Mesendoderm (in vitro differentiated cells): ENCODE measurements at regions not wholly inside any gene's neighbourhood (a gene's known extent, or its start where the extent isn't known, plus 50 kb on each side); places are given as distances from the start of the nearest gene placed in this dataset.
"Not testable (repeated sequence)": the region's sequence is repeated elsewhere in the genome, so short reads cannot be mapped to it uniquely, and the experiment has no call there.

Experiments
- DNase-seq: peaks from one replicate; pipeline ENCODE4 v3.0.0; 2013
- H2AK5ac ChIP-seq: 2 replicates; pipeline ENCODE4 v1.6.1; 2013; ENCODE audit warnings: low read length, inconsistent platforms
- H2BK120ac ChIP-seq: 2 replicates; pipeline ENCODE4 v1.6.1; 2013; ENCODE audit warnings: low read depth, mild to moderate bottlenecking, low read length, moderate library complexity, mixed read lengths
- H2BK15ac ChIP-seq: replicated peaks from 2 replicates; pipeline ENCODE4 v1.6.1; 2013; ENCODE audit warnings: low read depth, mild to moderate bottlenecking, moderate library complexity
- H2BK5ac ChIP-seq: 2 replicates; pipeline ENCODE4 v1.6.1; 2013; ENCODE audit warnings: low read length, inconsistent platforms
- H3K18ac ChIP-seq: 2 replicates; pipeline ENCODE4 v1.6.1; 2013; ENCODE audit warnings: mild to moderate bottlenecking, low read length, mixed read lengths
- H3K23ac ChIP-seq: one replicate; pipeline ENCODE4 v1.6.1; 2013; ENCODE audit warnings: low read length
- H3K27ac ChIP-seq: 2 replicates; pipeline ENCODE4 v1.5.1; 2013; ENCODE audit warnings: low read depth, mild to moderate bottlenecking, inconsistent platforms, low read length, moderate library complexity
- H3K27me3 ChIP-seq: 2 replicates; pipeline ENCODE4 v1.6.1; 2013; ENCODE audit warnings: low read length, control low read depth, mild to moderate bottlenecking, inconsistent platforms; ENCODE audit not compliant: insufficient read depth, poor library complexity
- H3K36me3 ChIP-seq: 2 replicates; pipeline ENCODE4 v1.6.1; 2013; ENCODE audit warnings: low read length, inconsistent platforms; ENCODE audit not compliant: control insufficient read depth, insufficient read depth
- H3K4ac ChIP-seq: one replicate; pipeline ENCODE4 v1.6.1; 2013; ENCODE audit warnings: low read depth, mild to moderate bottlenecking, low read length, moderate library complexity
- H3K4me1 ChIP-seq: 2 replicates; pipeline ENCODE4 v1.6.1; 2013; ENCODE audit warnings: low read depth, low read length, inconsistent platforms; ENCODE audit not compliant: control insufficient read depth
- H3K4me2 ChIP-seq: 2 replicates; pipeline ENCODE4 v1.6.1; 2013; ENCODE audit warnings: low read length
- H3K4me3 ChIP-seq: 2 replicates; pipeline ENCODE4 v1.5.1; 2013; ENCODE audit warnings: mild to moderate bottlenecking, low read length
- H3K56ac ChIP-seq: one replicate; pipeline ENCODE4 v1.6.1; 2013; ENCODE audit warnings: low read length
- H3K79me1 ChIP-seq: 2 replicates; pipeline ENCODE4 v1.6.1; 2013; ENCODE audit warnings: low read length, inconsistent platforms
- H3K79me2 ChIP-seq: 2 replicates; pipeline ENCODE4 v1.6.1; 2013; ENCODE audit warnings: mild to moderate bottlenecking, low read length; ENCODE audit not compliant: control insufficient read depth, insufficient read depth
- H3K9ac ChIP-seq: 2 replicates; pipeline ENCODE4 v1.6.1; 2013; ENCODE audit warnings: low read length, inconsistent platforms
- H4K5ac ChIP-seq: one replicate; pipeline ENCODE4 v1.6.1; 2013; ENCODE audit warnings: low read length
- H4K8ac ChIP-seq: one replicate; pipeline ENCODE4 v1.6.1; 2013; ENCODE audit warnings: low read depth, mild to moderate bottlenecking, control low read depth, low read length, moderate library complexity
- WGBS: extraction: QIAGEN DNeasy Blood & Tissue Kit; methylation state at CpG from one replicate; pipeline ENCODE4 v1.1.7; 2013; ENCODE audit warnings: low lambda C conversion rate, missing lambda C conversion rate; ENCODE audit not compliant: insufficient coverage; ENCODE audit errors: extremely low coverage; 5-methylcytosine and 5-hydroxymethylcytosine counted together

DNA sequence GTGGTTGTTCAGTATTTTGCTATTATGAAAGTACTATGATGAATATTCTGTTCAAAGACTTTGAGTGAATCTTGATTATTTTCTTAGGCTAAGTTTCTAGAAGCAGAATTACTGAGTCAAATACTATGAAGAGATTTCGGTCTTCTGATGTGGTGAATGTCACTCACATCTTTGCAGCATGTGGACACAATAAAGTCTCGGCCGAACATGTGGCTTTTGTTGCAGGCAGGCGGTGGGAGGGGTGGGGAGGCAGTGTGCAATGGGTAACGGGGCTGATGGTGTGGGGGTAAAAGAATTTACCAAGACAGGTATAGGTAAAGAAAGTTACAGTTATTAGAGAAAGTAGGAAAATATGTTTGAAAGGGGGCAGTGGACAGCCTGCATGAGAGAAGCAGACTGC is 156.4 kb upstream of the DTNBP1 start:
- H3K4me1 ChIP-seq, result no peaks in the 10 kb centered on the region
- no peak overlapping the region for H3K18ac ChIP-seq
- no peak overlapping the region for H2BK15ac ChIP-seq
- no peak overlapping the region for H4K5ac ChIP-seq
- H3K79me1 ChIP-seq, result no peaks in the 10 kb centered on the region
- no peak overlapping the region for H3K4me2 ChIP-seq
- no peak overlapping the region for H3K9ac ChIP-seq
- no peaks in the 10 kb centered on the region for H3K36me3 ChIP-seq
- no peaks in the 10 kb centered on the region for H3K79me2 ChIP-seq
- H3K27ac ChIP-seq, result no peak overlapping the region
- no peak overlapping the region for H4K8ac ChIP-seq
- no peak overlapping the region for H3K4me3 ChIP-seq
- DNase-seq, result no peak
- H2BK120ac ChIP-seq, result no peak overlapping the region
- no peak overlapping the region for H3K56ac ChIP-seq
- no peak overlapping the region for H2AK5ac ChIP-seq
- no CpG with 5 or more reads among the region's 5 CpGs for WGBS
- no peak overlapping the region for H3K23ac ChIP-seq
- no peak overlapping the region for H2BK5ac ChIP-seq
- H3K4ac ChIP-seq, result no peak overlapping the region
- H3K27me3 ChIP-seq, result no peaks in the 10 kb centered on the region

DNA sequence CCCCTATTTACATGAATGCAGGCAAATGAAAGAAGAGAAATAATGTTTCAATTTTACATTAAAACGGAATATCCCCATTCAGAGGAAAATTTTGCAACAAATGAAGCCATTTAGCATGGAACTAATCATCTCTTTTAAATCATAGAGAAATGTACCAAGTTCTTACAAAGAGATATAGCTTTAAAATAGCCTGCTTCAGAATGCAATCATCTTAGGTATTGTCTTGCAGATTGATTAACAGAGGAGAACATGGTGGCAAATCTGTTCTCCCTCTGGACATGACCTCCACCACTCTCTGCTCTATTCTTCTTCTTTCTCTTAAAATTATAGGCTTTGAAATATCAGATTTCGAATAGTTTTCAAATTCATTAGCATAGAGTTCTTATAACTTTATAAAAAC is 155.7 kb upstream of the DTNBP1 start:
- H4K8ac ChIP-seq, result no peak overlapping the region
- no peak overlapping the region for H4K5ac ChIP-seq
- H3K27me3 ChIP-seq, result no peaks in the 10 kb centered on the region
- H3K4me1 ChIP-seq, result no peaks in the 10 kb centered on the region
- no peak overlapping the region for H3K56ac ChIP-seq
- H3K23ac ChIP-seq, result no peak overlapping the region
- H3K4me3 ChIP-seq, result no peak overlapping the region
- H3K79me2 ChIP-seq, result no peaks in the 10 kb centered on the region
- H2AK5ac ChIP-seq, result no peak overlapping the region
- no peaks in the 10 kb centered on the region for H3K79me1 ChIP-seq
- H3K27ac ChIP-seq, result no peak overlapping the region
- no peak overlapping the region for H3K4ac ChIP-seq
- no peak overlapping the region for H2BK5ac ChIP-seq
- no CpG with 5 or more reads among the region's 2 CpGs for WGBS
- H3K4me2 ChIP-seq, result no peak overlapping the region
- DNase-seq, result no peak
- no peak overlapping the region for H3K18ac ChIP-seq
- H3K9ac ChIP-seq, result no peak overlapping the region
- no peaks in the 10 kb centered on the region for H3K36me3 ChIP-seq
- H2BK120ac ChIP-seq, result no peak overlapping the region
- H2BK15ac ChIP-seq, result no peak overlapping the region

DNA sequence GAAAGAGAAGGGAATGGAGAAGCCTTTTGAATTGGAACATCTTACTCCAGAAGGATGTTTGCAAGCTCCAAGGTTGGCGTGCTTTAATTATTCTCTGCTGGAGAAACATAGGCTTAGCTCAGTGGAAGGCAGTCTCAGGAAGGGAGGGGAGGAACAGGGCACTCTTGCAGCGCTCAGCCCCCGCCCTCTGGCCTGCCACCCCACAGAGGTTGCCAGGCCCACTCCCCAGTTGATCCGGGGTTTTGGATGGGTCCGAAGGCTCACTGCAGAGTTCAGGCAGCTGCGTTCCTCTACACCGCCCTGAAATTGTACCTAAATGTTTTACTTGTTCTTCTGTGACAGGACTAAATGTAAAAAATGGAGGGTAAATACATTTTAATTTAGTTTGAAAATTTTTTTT is 155.2 kb upstream of the DTNBP1 start:
- Histone ChIP-seq H3K4me1 (no peaks in the 10 kb centered on the region), H3K18ac (no peak overlapping the region), H3K27me3 (no peaks in the 10 kb centered on the region), H3K27ac (no peak overlapping the region), H3K4ac (no peak overlapping the region), H3K79me2 (no peaks in the 10 kb centered on the region), H3K79me1 (no peaks in the 10 kb centered on the region), H3K36me3 (no peaks in the 10 kb centered on the region), H3K9ac (no peak overlapping the region), H2BK15ac (no peak overlapping the region), H2AK5ac (no peak overlapping the region), H2BK120ac (no peak overlapping the region), H2BK5ac (no peak overlapping the region), H3K4me2 (no peak overlapping the region), H3K4me3 (no peak overlapping the region), H4K8ac (no peak overlapping the region), H4K5ac (no peak overlapping the region), H3K56ac (no peak overlapping the region), H3K23ac (no peak overlapping the region)
- WGBS, result no CpG with 5 or more reads among the region's 7 CpGs
- no peak for DNase-seq

DNA sequence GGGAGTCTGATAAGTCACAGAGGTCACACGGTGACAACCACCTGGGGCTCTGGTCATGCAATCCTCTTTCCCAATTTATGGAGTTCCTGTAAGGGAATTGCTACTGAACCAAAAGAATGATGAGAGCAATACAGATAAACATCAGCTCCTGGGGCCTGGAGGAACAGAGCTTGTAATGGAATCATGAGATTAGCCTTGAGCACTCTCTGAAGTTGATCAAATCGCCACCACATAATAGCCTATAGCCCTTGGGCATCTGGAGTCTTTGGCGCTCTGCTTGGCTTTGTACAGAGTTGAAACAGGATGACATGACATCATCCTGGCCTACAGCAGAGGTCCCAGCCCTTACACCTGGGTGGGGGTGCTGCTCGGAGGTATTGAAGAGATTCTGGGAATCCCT is 154.3 kb upstream of the DTNBP1 start:
- no peak overlapping the region for H3K9ac ChIP-seq
- no peak overlapping the region for H3K56ac ChIP-seq
- no peak for DNase-seq
- H2AK5ac ChIP-seq, result no peak overlapping the region
- no peak overlapping the region for H3K4me3 ChIP-seq
- WGBS, result no CpG with 5 or more reads among the region's 4 CpGs
- H2BK5ac ChIP-seq, result no peak overlapping the region
- no peaks in the 10 kb centered on the region for H3K27me3 ChIP-seq
- no peaks in the 10 kb centered on the region for H3K79me1 ChIP-seq
- no peak overlapping the region for H4K5ac ChIP-seq
- no peaks in the 10 kb centered on the region for H3K36me3 ChIP-seq
- H2BK120ac ChIP-seq, result no peak overlapping the region
- no peak overlapping the region for H3K4me2 ChIP-seq
- H2BK15ac ChIP-seq, result no peak overlapping the region
- H4K8ac ChIP-seq, result no peak overlapping the region
- no peak overlapping the region for H3K23ac ChIP-seq
- no peak overlapping the region for H3K27ac ChIP-seq
- no peak overlapping the region for H3K4ac ChIP-seq
- H3K79me2 ChIP-seq, result no peaks in the 10 kb centered on the region
- no peak overlapping the region for H3K18ac ChIP-seq
- no peaks in the 10 kb centered on the region for H3K4me1 ChIP-seq

DNA sequence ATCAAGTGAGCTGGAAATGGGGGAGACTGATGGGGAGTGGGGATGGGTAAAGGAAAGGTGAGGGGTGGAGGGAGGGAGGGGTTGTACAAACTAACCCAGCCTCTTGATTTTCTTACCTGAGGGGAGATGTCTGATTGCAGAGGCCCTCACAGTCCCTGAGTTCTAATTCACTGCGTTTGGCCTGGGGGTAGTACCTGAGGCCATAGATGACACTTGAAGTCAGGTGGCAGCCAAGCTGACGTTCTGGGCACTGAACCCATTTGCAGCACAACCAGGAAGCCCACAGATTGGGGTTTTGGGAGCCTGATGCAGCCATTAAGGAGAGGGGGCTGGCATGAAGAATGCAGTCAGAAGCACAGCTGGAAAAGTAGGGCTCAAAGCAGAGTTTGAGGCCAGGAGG is 153.8 kb upstream of the DTNBP1 start:
- no peak overlapping the region for H3K56ac ChIP-seq
- no peak overlapping the region for H3K4me3 ChIP-seq
- H3K4ac ChIP-seq, result no peak overlapping the region
- H4K8ac ChIP-seq, result no peak overlapping the region
- no peak overlapping the region for H3K23ac ChIP-seq
- no peak for DNase-seq
- no peak overlapping the region for H3K4me2 ChIP-seq
- H3K79me2 ChIP-seq, result no peaks in the 10 kb centered on the region
- H3K9ac ChIP-seq, result no peak overlapping the region
- no peaks in the 10 kb centered on the region for H3K36me3 ChIP-seq
- H3K4me1 ChIP-seq, result no peaks in the 10 kb centered on the region
- no peak overlapping the region for H4K5ac ChIP-seq
- no peak overlapping the region for H3K27ac ChIP-seq
- no peak overlapping the region for H2AK5ac ChIP-seq
- no peak overlapping the region for H2BK120ac ChIP-seq
- no peaks in the 10 kb centered on the region for H3K27me3 ChIP-seq
- no CpG with 5 or more reads among the region's 2 CpGs for WGBS
- no peaks in the 10 kb centered on the region for H3K79me1 ChIP-seq
- H2BK15ac ChIP-seq, result no peak overlapping the region
- H2BK5ac ChIP-seq, result no peak overlapping the region
- no peak overlapping the region for H3K18ac ChIP-seq

DNA sequence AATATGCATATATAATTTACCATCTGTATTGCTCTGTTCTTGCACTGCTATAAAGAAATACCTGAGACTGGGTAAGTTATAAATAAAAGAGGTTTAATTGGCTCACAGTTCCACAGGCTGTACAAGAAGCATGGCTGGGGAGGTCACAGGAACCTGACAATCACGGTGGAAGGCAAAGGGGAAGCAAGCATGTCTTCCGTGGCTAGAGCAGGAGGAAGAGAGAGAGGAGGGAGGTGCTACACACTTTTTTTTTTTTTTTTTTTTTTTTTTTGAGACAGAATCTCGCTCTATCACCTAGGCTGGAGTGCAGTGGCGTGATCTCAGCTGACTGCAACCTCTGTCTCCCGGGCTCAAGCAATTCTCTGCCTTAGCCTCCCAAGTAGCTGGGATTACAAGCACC is 150.9 kb upstream of the DTNBP1 start:
- WGBS, result no CpG with 5 or more reads among the region's 5 CpGs
- not testable (repeated sequence) for DNase-seq, H3K27ac ChIP-seq

More for the DNA sequence above, 150.9 kb upstream of the DTNBP1 start:
- not testable (repeated sequence) for H3K36me3 ChIP-seq, H3K4me1 ChIP-seq, H3K23ac ChIP-seq, H4K5ac ChIP-seq, H3K9ac ChIP-seq, H3K4ac ChIP-seq, H4K8ac ChIP-seq, H2BK15ac ChIP-seq, H3K4me3 ChIP-seq, H2BK120ac ChIP-seq, H2AK5ac ChIP-seq, H3K4me2 ChIP-seq, H3K27me3 ChIP-seq, H3K18ac ChIP-seq, H3K56ac ChIP-seq, H3K79me2 ChIP-seq, H2BK5ac ChIP-seq, H3K79me1 ChIP-seq
